HUES64 (cell line): ENCODE measurements at regions not wholly inside any gene's neighbourhood (a gene's known extent, or its start where the extent isn't known, plus 50 kb on each side); places are given as distances from the start of the nearest gene placed in this dataset.

ENCODE experiments used
- H3K27ac ChIP-seq: 2 replicates; pipeline ENCODE4 v1.7.0; 2013; ENCODE audit warnings: low read depth, low read length, inconsistent platforms
- H3K27me3 ChIP-seq: 2 replicates; pipeline ENCODE4 v1.6.1; 2013; ENCODE audit warnings: mild to moderate bottlenecking, low read length; ENCODE audit not compliant: insufficient read depth
- H3K36me3 ChIP-seq: 2 replicates; pipeline ENCODE4 v1.6.1; 2013; ENCODE audit warnings: mild to moderate bottlenecking, low read length; ENCODE audit not compliant: insufficient read depth
- H3K4me1 ChIP-seq: 2 replicates; pipeline ENCODE4 v1.6.1; 2013; ENCODE audit warnings: mild to moderate bottlenecking, low read length, moderate library complexity; ENCODE audit not compliant: insufficient read depth
- H3K4me3 ChIP-seq: 2 replicates; pipeline ENCODE4 v1.5.1; 2013; ENCODE audit warnings: mild to moderate bottlenecking, low read length, moderate library complexity
- H3K9ac ChIP-seq: 2 replicates; pipeline ENCODE4 v1.6.1; 2013; ENCODE audit warnings: mild to moderate bottlenecking, low read depth, low read length
- H3K9me3 ChIP-seq: 2 replicates; pipeline ENCODE4 v1.6.1; 2013; ENCODE audit warnings: low read depth, low read length; ENCODE audit not compliant: insufficient read depth
- WGBS: fragments of 150-250, 120-280 bp; methylation state at CpG from one replicate; pipeline ENCODE4 v1.1.7; 2013; ENCODE audit warnings: missing lambda C conversion rate; 5-methylcytosine and 5-hydroxymethylcytosine counted together

DNA sequence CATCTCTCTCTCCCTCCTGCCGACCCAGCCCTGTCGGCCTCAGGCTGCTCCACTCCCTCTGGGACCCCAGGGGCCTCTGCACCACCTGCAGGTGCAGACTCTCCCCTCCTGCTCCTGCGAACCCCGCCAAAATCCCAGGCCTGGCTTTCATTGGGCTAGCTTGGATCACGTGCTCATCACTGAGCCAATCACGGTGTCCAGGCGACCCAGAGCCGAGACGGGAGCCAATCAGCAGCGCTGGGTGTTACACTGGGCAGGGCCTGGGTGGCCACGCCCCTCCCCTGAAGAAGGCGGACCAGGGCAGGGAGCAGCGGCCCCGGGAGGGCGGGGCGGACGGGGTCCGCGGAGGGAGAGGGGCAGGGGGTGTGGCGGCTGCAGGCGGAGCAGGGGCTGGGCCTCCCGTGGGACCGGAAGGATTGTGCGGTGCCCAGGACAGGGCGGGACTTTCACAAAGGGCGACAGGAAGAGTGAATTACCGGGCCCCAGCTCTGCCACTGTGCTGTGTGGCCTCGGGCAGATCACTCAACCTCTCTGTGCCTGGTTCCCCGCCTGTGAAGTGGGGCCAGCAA lies 66.6 kb upstream of the FBRSL1 start:
- Histone ChIP-seq H3K9ac (no peak overlapping the region), H3K36me3 (no peaks in the 10 kb centered on the region), H3K27me3 (peaks cover 89% of the 10 kb centered on the region), H3K27ac (no peak overlapping the region), H3K9me3 (peaks cover 28% of the 10 kb centered on the region), H3K4me1 (no peaks in the 10 kb centered on the region), H3K4me3 (no peak overlapping the region)
- 87% methylated on average over 29 of the region's 29 CpGs for WGBS

GRCh38 chr12:132422381-132423043 lies 67.4 kb upstream of the FBRSL1 start:
- H3K4me3 ChIP-seq, result no peak overlapping the region
- no peak overlapping the region for H3K9ac ChIP-seq
- H3K27ac ChIP-seq, result no peak overlapping the region
- H3K36me3 ChIP-seq, result no peaks in the 10 kb centered on the region
- H3K4me1 ChIP-seq, result no peaks in the 10 kb centered on the region
- WGBS, result 72% methylated on average over 6 of the region's 6 CpGs
- H3K27me3 ChIP-seq, result peaks cover 89% of the 10 kb centered on the region
- peaks cover 25% of the 10 kb centered on the region for H3K9me3 ChIP-seq

GRCh38 chr12:132422040-132422380 lies 67.9 kb upstream of the FBRSL1 start:
- H3K4me1 ChIP-seq, result no peaks in the 10 kb centered on the region
- no peak overlapping the region for H3K9ac ChIP-seq
- no peak overlapping the region for H3K27ac ChIP-seq
- 83% methylated on average over 10 of the region's 10 CpGs for WGBS
- no peaks in the 10 kb centered on the region for H3K36me3 ChIP-seq
- H3K4me3 ChIP-seq, result no peak overlapping the region
- peaks cover 25% of the 10 kb centered on the region for H3K9me3 ChIP-seq
- peaks cover 91% of the 10 kb centered on the region for H3K27me3 ChIP-seq

DNA sequence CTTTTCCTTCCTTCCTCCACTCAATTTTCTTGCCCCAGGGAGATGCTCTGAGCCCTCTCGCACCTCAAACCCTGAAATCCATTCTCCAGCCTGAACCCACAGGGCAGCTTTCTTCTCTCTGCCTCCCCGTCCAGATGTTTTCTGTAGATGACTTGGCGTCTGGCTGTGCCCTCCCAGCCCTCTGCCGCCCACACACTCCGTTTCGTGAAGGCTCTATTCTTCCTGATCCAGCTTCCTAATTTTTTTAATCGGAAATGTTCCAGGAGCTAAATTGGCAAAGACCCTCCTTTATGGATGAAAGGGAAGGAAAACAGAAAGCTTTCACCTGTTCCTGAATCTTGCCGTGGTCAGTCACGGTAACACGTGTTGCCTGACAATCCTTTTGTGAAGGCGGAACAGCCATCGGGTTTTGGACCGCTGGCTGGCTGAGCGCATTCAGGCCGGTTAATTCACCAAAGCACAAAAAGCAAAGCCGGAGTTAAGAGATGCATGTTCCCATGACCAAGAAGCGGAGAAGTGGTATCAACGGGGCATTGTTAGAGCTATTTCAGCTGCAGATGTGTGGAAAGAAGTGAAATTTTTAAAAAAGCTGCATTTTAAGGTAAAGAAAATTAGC lies 70.2 kb upstream of the FBRSL1 start:
- no peak overlapping the region for H3K27ac ChIP-seq
- H3K4me3 ChIP-seq, result no peak overlapping the region
- H3K27me3 ChIP-seq, result peaks cover 77% of the 10 kb centered on the region
- H3K4me1 ChIP-seq, result no peaks in the 10 kb centered on the region
- no peaks in the 10 kb centered on the region for H3K36me3 ChIP-seq
- H3K9ac ChIP-seq, result no peak overlapping the region
- WGBS, result 81% methylated on average over 18 of the region's 18 CpGs
- H3K9me3 ChIP-seq, result peaks cover 11% of the 10 kb centered on the region; the same call in 1 of the 2 replicates

- no peaks in the 10 kb centered on the region for H3K4me1 ChIP-seq
- H3K9ac ChIP-seq, result no peak overlapping the region
- 79% methylated on average over 3 of the region's 3 CpGs for WGBS
- 0 out of 2 replicates have a peak, but pooled peaks cover 4% of the 10 kb centered on the region for H3K9me3 ChIP-seq
- H3K36me3 ChIP-seq, result no peaks in the 10 kb centered on the region
- no peak overlapping the region for H3K4me3 ChIP-seq
- H3K27me3 ChIP-seq, result peaks cover 70% of the 10 kb centered on the region
- H3K27ac ChIP-seq, result no peak overlapping the region
Measured at GRCh38 chr12:132418393-132418925, 71.5 kb upstream of the FBRSL1 start.

GRCh38 chr12:132417741-132418140 lies 72.2 kb upstream of the FBRSL1 start:
- WGBS, result 88% methylated on average over 15 of the region's 15 CpGs
- Histone ChIP-seq H3K9ac (no peak overlapping the region), H3K27me3 (peaks cover 63% of the 10 kb centered on the region), H3K9me3 (0 out of 2 replicates have a peak, but pooled peaks cover 4% of the 10 kb centered on the region), H3K4me3 (no peak overlapping the region), H3K36me3 (no peaks in the 10 kb centered on the region), H3K27ac (no peak overlapping the region), H3K4me1 (no peaks in the 10 kb centered on the region)

- H3K27me3 ChIP-seq, result peaks cover 54% of the 10 kb centered on the region
- no peak overlapping the region for H3K4me3 ChIP-seq
- H3K9me3 ChIP-seq, result 0 out of 2 replicates have a peak, but pooled peaks cover 4% of the 10 kb centered on the region
- no peaks in the 10 kb centered on the region for H3K36me3 ChIP-seq
- H3K4me1 ChIP-seq, result no peaks in the 10 kb centered on the region
- no peak overlapping the region for H3K27ac ChIP-seq
- 84% methylated on average over 14 of the region's 14 CpGs for WGBS
- no peak overlapping the region for H3K9ac ChIP-seq
Measured at GRCh38 chr12:132416827-132417226, 73.1 kb upstream of the FBRSL1 start.

DNA sequence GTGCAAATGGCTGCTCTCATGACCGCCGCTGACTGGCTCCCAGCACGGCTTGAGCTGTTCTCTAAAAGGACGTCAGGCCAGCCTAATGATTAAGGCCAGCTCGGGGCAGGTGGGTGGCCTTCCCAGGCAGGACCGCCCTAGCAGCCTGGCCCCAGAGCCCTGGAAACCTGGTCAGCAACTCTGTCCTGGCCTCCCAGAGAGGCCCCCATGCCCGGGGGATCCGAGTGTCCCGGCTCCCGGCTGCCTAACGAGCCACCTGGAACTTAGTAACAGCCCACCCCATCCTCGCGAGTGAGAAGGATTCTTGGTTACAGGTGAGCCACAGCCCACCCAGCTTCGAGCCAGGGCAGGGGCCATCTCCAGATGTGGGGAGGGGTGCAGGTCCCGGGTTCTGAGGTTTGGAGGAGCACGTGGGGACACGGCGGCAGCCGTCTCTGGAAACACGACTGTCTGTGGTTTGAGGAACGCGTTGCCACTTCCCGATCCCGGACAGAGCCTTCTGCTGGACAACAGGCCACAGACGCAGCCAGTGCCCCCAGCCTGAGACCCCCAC lies 73.8 kb upstream of the FBRSL1 start:
- Histone ChIP-seq H3K4me3 (no peak overlapping the region), H3K9me3 (0 out of 2 replicates have a peak, but pooled peaks cover 4% of the 10 kb centered on the region), H3K36me3 (no peaks in the 10 kb centered on the region), H3K27me3 (peaks cover 49% of the 10 kb centered on the region), H3K27ac (no peak overlapping the region), H3K4me1 (no peaks in the 10 kb centered on the region), H3K9ac (no peak overlapping the region)
- WGBS, result 86% methylated on average over 25 of the region's 25 CpGs

- Histone ChIP-seq H3K9me3 (no peaks in the 10 kb centered on the region), H3K4me1 (no peaks in the 10 kb centered on the region), H3K36me3 (no peaks in the 10 kb centered on the region), H3K9ac (no peak overlapping the region), H3K4me3 (no peak overlapping the region), H3K27ac (no peak overlapping the region), H3K27me3 (peaks cover 43% of the 10 kb centered on the region)
- WGBS, result 80% methylated on average over 25 of the region's 25 CpGs
Measured at GRCh38 chr12:132415327-132416120, 74.4 kb upstream of the FBRSL1 start.

GRCh38 chr12:132414634-132415326 lies 75.2 kb upstream of the FBRSL1 start:
- Histone ChIP-seq H3K27me3 (peaks cover 38% of the 10 kb centered on the region), H3K4me3 (no peak overlapping the region), H3K4me1 (no peaks in the 10 kb centered on the region), H3K27ac (no peak overlapping the region), H3K9me3 (peaks cover 3% of the 10 kb centered on the region; the same call in 1 of the 2 replicates), H3K36me3 (no peaks in the 10 kb centered on the region), H3K9ac (no peak overlapping the region)
- WGBS, result 45% methylated on average over 30 of the region's 30 CpGs
